GM10248 (cell line): ENCODE measurements at regions not wholly inside any gene's neighbourhood (a gene's known extent, or its start where the extent isn't known, plus 50 kb on each side); places are given as distances from the start of the nearest gene placed in this dataset.

ENCODE experiments used
- CTCF ChIA-PET: fragments of 300-600 bp; sonication (Branson Sonifier 250); formaldehyde crosslinking; extraction: SDS; loops from one replicate; lab custom pipeline; 2021; ENCODE audit warnings: antibody characterized with exemption; lab: Yijun Ruan, JAX
- POLR2A ChIA-PET: fragments of 350-650 bp; sonication (Branson Sonifier 250); formaldehyde crosslinking; extraction: SDS; loops from one replicate; lab custom pipeline; 2020; ENCODE audit warnings: antibody characterized with exemption; lab: Yijun Ruan, JAX
- DNase-seq: peaks from one replicate; pipeline ENCODE4 v3.0.0; 2012; ENCODE audit errors: extremely low spot score
- CTCF ChIP-seq: IDR thresholded peaks from 2 replicates; pipeline ENCODE4 v1.5.1; 2012; ENCODE audit warnings: mild to moderate bottlenecking, low read depth; ENCODE audit errors: extremely low read depth, missing control alignments, control extremely low read depth

DNA sequence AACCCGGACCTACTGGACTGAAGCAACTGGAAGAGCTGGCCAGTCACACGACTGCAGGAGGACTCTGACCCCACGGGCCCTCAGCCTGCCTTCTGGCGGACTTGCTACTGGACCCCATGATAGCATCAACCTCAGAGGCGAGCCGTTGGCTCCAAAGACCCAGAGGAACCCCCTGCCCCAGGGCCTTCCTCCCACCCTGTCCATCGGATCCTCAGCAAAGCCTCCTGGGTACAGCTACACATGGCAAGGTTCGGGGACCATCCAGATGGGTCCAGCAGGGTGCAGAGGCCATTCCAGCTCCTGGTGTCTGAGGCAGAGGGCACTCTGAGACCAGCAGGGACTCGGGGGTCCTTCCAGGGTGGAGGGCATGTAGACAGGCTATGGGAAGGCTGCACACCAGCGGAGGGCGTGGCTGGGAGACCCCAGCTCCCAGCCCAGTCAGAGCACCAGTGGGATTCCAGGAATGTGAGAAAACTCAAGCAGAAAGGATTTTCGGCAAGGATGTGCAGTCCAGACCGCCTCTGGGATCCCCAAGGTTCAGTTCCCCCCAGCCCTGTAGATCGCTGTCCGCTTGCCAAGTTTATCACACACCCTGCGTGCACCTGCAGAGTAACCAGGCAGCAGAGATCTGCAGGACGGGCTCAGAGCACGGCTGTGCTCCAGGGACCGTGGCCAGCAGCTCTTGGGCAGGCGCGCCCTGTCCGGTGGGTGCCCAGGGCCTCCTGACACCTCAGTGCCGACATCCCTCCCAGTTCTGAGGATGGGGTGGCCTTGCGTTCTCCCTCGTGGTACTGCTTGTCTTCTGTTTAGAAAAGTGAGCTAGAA, 89.8 kb upstream of the PPP2R2D start:
- DNase-seq, result no peak
- CTCF ChIA-PET, result no interaction called here
- POLR2A ChIA-PET, result no interaction called here
- TF ChIP-seq CTCF, result no peak

DNA sequence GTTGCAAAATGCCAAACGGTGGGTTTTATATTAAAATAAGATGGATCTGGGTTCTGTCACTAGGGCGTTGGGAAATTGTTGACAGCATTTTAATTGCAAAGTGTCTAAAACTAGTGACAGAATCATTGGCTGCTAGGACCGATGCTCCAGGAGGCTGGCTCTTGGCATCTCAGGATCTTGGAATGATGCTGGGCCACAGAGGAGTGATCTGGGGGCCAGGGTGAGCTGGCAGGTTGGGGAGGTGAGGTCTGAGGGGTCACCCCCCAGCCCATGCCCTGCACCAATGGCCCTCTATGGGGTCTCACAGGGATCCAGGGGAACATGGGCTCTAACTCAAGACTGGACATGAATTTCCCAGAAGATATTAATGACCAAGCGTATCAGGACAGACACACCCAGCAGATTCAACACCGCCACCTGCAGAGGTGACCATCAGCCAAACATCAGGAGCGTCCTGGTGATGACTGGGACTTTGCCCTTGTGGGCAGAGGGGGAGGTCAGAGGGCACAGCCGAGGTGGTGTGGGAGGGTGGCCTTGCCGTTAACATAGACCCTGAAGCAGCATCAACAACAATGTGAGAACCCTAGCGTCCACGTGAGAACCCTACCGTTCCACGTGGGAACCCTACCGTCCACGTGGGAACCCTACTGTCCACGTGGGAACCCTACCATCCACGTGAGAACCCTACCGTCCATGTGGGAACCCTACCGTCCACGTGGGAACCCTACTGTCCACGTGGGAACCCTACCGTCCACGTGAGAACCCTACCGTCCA, 89.0 kb upstream of the PPP2R2D start:
- ChIA-PET POLR2A (no interaction called here), CTCF (no interaction called here)
- no peak for TF ChIP-seq CTCF
- no peak for DNase-seq

DNA sequence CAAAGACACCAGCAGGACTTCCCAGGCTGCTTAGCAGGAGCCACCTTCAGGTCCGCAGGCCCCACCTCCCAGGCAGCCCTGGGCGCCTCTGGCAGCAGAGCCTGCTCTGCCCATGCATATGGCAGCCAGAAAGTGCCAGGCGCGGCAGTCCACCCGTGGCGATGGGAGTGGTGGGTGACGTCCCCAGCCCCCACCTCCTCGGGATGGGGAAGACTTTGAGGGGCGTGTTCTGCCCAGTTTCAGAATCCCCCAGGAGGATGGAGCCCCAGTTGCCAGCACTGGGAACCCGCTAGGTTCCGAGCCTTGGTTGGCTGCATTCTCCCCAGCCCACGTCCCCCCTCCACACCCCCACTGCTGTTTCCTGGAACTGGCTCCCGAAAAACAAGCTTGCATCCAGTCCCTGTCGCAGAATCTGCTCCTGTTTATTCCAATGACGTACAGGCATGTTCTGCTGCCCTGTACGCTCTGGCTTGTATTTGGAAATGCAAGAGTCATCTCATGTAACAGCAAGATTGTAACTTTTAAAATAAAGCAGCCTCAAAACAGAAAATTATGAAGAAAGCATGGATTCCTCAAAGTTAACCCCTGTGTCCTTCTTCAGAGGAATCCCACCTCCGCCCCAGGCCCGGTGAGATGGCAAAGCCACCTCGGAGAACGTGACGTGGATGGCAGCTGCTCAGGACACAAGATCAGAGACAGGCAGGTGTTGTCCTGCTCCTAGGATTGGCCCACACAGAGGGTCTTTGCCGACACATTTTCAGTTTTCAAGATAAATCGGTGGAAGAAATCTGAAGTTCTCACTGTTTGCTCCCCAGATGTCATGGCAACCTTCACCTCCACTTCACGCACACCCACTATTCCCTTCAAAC, 87.8 kb upstream of the PPP2R2D start:
- ChIA-PET POLR2A (no interaction called here), CTCF (no interaction called here)
- TF ChIP-seq CTCF, result no peak
- DNase-seq, result no peak

- ChIA-PET CTCF (no interaction called here), POLR2A (no interaction called here)
- TF ChIP-seq CTCF, result no peak
- DNase-seq, result no peak
These were observed 86.1 kb upstream of the PPP2R2D start for GRCh38 chr10:131814567-131815265.

DNA sequence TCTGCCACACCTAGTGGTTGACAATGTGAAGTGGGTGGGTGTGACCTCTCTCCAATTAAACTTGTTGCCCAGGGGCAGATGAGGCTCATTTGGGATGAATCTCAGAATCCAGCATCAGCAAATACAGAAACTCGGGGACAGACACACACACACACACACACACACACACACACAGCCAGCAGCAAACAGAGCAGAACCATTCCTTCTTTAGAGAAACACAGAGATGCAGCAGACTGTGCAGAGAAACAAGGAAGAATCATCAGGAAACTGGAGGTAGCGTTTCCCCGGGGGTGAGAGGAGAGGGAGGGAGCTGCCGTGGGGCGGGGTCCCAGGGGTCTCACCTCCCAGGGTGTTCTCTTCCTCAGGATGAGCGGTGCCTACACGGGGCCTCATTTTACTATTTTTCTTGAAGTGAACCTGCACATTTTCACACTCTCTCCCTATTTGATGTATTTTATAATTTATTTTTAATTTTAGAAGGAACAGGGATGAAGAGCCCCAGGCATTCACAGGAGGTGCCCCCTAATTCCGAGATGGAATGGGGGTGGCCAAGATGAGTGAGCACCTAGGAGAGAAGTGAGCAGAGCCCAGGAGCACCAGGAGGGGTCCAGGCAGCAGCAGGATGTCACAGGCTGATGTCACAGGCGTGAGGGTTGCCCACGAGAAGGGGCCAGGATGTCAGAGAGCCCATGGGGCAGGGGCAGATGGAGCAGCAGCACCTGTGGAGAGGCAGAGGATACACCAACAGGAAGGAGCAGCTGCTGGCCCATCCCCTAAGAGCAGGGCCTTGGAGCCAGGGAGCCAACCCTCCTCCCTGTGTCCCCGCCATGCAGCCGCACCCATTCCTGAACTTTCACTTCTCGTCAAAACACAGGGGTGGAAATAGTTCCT, 85.3 kb upstream of the PPP2R2D start:
- DNase-seq, result no peak
- TF ChIP-seq CTCF, result no peak
- ChIA-PET POLR2A (no interaction called here), CTCF (no interaction called here)
